WTC11 (cell line): ENCODE measurements at regions not wholly inside any gene's neighbourhood (a gene's known extent, or its start where the extent isn't known, plus 50 kb on each side); places are given as distances from the start of the nearest gene placed in this dataset.

Source experiments
- ATAC-seq: fragments of 200-7000 bp; cut with Tn5 transposase; 2 replicates; pipeline ENCODE4 v1.10.0; 2021; ENCODE audit warnings: mild to moderate bottlenecking, moderate library complexity
- CTCF ChIA-PET: fragments of 300-600 bp; sonication (Branson Sonifier 250); formaldehyde crosslinking; loops from one replicate; lab custom pipeline; 2021; ENCODE audit warnings: antibody characterized with exemption; lab: Charles Lee
- POLR2A ChIA-PET: fragments of 350-600 bp; sonication (Branson Sonifier 250); formaldehyde crosslinking; loops from one replicate; lab custom pipeline; 2021; ENCODE audit warnings: antibody characterized with exemption; lab: Charles Lee
- DNase-seq: peaks from one replicate; pipeline ENCODE4 v3.0.0; 2021; ENCODE audit warnings: low spot score
- H3K27ac Mint-ChIP-seq: 2 replicates; pipeline ENCODE4 v1.8.0; 2021; ENCODE audit warnings: mixed read lengths
- H3K27me3 Mint-ChIP-seq: 2 replicates; pipeline ENCODE4 v1.8.0; 2021; ENCODE audit warnings: low read depth, mild to moderate bottlenecking, moderate library complexity, mixed read lengths
- H3K36me3 Mint-ChIP-seq: 2 replicates; pipeline ENCODE4 v1.8.0; 2021; ENCODE audit warnings: mixed read lengths
- H3K4me1 Mint-ChIP-seq: 2 replicates; pipeline ENCODE4 v1.8.0; 2022; ENCODE audit warnings: mixed read lengths
- H3K4me3 Mint-ChIP-seq: 2 replicates; pipeline ENCODE4 v1.8.0; 2021; ENCODE audit warnings: mild to moderate bottlenecking, moderate library complexity, mixed read lengths
- H3K9me3 Mint-ChIP-seq: 2 replicates; pipeline ENCODE4 v1.8.0; 2021; ENCODE audit warnings: mixed read lengths
- CDX4 ChIP-seq: fragments of 250-450 bp; sonication (Bioruptor Pico); IDR thresholded peaks from 2 replicates; pipeline ENCODE4 v1.9.0; 2021; ENCODE audit warnings: moderate library complexity, mild to moderate bottlenecking, inconsistent platforms, borderline replicate concordance
- CREM ChIP-seq: sonication (generic); formaldehyde crosslinking; IDR thresholded peaks from 2 replicates; pipeline ENCODE4 v1.8.1; 2022; ENCODE audit warnings: mild to moderate bottlenecking, missing genetic modification reagents, moderate library complexity
- ELF4 ChIP-seq: sonication (generic); formaldehyde crosslinking; IDR thresholded peaks from 2 replicates; pipeline ENCODE4 v1.8.1; 2022; ENCODE audit warnings: low read depth, mild to moderate bottlenecking, moderate library complexity, missing genetic modification reagents
- ERG ChIP-seq: fragments of 250-450 bp; sonication (Bioruptor Pico); IDR thresholded peaks from 2 replicates; pipeline ENCODE4 v1.8.0; 2021; ENCODE audit warnings: mild to moderate bottlenecking
- FOXK1 ChIP-seq: sonication (generic); formaldehyde crosslinking; IDR thresholded peaks from 2 replicates; pipeline ENCODE4 v1.8.0; 2022; ENCODE audit warnings: mild to moderate bottlenecking, moderate library complexity, missing genetic modification reagents
- FOXP1 ChIP-seq: sonication (generic); formaldehyde crosslinking; IDR thresholded peaks from 2 replicates; pipeline ENCODE4 v1.8.0; 2022; ENCODE audit warnings: missing genetic modification reagents, mild to moderate bottlenecking, moderate library complexity, borderline replicate concordance
- GRHL2 ChIP-seq: fragments of 250-450 bp; sonication (Bioruptor Pico); IDR thresholded peaks from 2 replicates; pipeline ENCODE4 v1.8.0; 2022; ENCODE audit warnings: mild to moderate bottlenecking, moderate library complexity; ENCODE audit not compliant: insufficient replicate concordance, severe bottlenecking
- KAT7 ChIP-seq: sonication (generic); formaldehyde crosslinking; IDR thresholded peaks from 2 replicates; pipeline ENCODE4 v1.8.1; 2023; ENCODE audit warnings: missing genetic modification reagents, mild to moderate bottlenecking, borderline replicate concordance
- NFATC4 ChIP-seq: fragments of 250-450 bp; sonication (Bioruptor Pico); IDR thresholded peaks from 2 replicates; pipeline ENCODE4 v1.9.0; 2021; ENCODE audit warnings: mild to moderate bottlenecking
- NR1H2 ChIP-seq: sonication (generic); formaldehyde crosslinking; IDR thresholded peaks from 2 replicates; pipeline ENCODE4 v1.9.0; 2021; ENCODE audit warnings: mild to moderate bottlenecking, moderate library complexity, missing genetic modification reagents
- OVOL2 ChIP-seq: fragments of 250-450 bp; sonication (Bioruptor Pico); IDR thresholded peaks from 2 replicates; pipeline ENCODE4 v1.9.0; 2021; ENCODE audit warnings: mild to moderate bottlenecking, borderline replicate concordance
- SMAD3 ChIP-seq: sonication (generic); formaldehyde crosslinking; IDR thresholded peaks from 2 replicates; pipeline ENCODE4 v1.8.0; 2022; ENCODE audit warnings: missing genetic modification reagents, mild to moderate bottlenecking, borderline replicate concordance
- SMAD4 ChIP-seq: sonication (generic); formaldehyde crosslinking; IDR thresholded peaks from 2 replicates; pipeline ENCODE4 v1.8.0; 2022; ENCODE audit warnings: mild to moderate bottlenecking, missing genetic modification reagents
- SP1 ChIP-seq: sonication (generic); formaldehyde crosslinking; conservative IDR thresholded peaks from 2 replicates; pipeline ENCODE4 v1.8.1; 2022; ENCODE audit warnings: missing genetic modification reagents
- TP53 ChIP-seq: sonication (generic); formaldehyde crosslinking; IDR thresholded peaks from 2 replicates; pipeline ENCODE4 v1.8.1; 2023; ENCODE audit warnings: mild to moderate bottlenecking, missing genetic modification reagents
- ZNF121 ChIP-seq: sonication (generic); formaldehyde crosslinking; IDR thresholded peaks from 2 replicates; pipeline ENCODE4 v1.8.0; 2023; ENCODE audit warnings: missing genetic modification reagents
- ZNF232 ChIP-seq: sonication (generic); formaldehyde crosslinking; IDR thresholded peaks from 2 replicates; pipeline ENCODE4 v1.8.0; 2022; ENCODE audit warnings: mild to moderate bottlenecking, missing genetic modification reagents
- ZNF263 ChIP-seq: sonication (generic); formaldehyde crosslinking; IDR thresholded peaks from 2 replicates; pipeline ENCODE4 v1.8.1; 2022; ENCODE audit warnings: low read depth, mild to moderate bottlenecking, moderate library complexity, missing genetic modification reagents
- ZNF416 ChIP-seq: fragments of 250-450 bp; sonication (Bioruptor Pico); IDR thresholded peaks from 2 replicates; pipeline ENCODE4 v1.9.0; 2021; ENCODE audit warnings: mild to moderate bottlenecking, inconsistent platforms
- ZSCAN18 ChIP-seq: fragments of 250-450 bp; sonication (Bioruptor Pico); IDR thresholded peaks from 2 replicates; pipeline ENCODE4 v2.1.2; 2022; ENCODE audit warnings: mild to moderate bottlenecking, moderate library complexity
- TF ChIP-seq, protein P1 (sequence below): sonication (generic); formaldehyde crosslinking; conservative IDR thresholded peaks from 2 replicates; pipeline ENCODE4 v1.8.1; 2023; ENCODE audit warnings: mild to moderate bottlenecking, low read depth, missing genetic modification reagents, moderate library complexity
- TF ChIP-seq, protein P2 (sequence below): sonication (generic); formaldehyde crosslinking; IDR thresholded peaks from 2 replicates; pipeline ENCODE4 v1.8.1; 2023; ENCODE audit warnings: mild to moderate bottlenecking, missing genetic modification reagents

DNA sequence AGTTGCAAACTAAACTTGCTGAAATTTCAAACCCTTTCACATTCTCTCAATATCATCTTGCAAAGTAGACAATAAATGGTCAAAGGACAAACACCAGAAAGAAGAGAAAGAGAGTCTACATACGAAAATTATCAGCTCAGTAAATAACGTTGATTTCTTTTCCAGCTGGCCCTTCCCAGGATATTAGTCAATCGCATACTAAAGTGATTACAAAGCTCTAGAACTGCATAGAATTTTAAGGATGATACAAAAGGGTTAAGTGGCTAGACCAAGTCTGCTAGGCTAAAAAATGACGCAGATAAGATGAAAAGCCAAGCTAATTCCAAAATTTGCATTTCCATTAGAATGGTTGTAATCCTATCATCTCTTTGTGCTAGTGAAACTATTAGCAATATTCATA lies 405.7 kb downstream of the FBXO15 start (continued):
- TF ChIP-seq, protein P1, sequence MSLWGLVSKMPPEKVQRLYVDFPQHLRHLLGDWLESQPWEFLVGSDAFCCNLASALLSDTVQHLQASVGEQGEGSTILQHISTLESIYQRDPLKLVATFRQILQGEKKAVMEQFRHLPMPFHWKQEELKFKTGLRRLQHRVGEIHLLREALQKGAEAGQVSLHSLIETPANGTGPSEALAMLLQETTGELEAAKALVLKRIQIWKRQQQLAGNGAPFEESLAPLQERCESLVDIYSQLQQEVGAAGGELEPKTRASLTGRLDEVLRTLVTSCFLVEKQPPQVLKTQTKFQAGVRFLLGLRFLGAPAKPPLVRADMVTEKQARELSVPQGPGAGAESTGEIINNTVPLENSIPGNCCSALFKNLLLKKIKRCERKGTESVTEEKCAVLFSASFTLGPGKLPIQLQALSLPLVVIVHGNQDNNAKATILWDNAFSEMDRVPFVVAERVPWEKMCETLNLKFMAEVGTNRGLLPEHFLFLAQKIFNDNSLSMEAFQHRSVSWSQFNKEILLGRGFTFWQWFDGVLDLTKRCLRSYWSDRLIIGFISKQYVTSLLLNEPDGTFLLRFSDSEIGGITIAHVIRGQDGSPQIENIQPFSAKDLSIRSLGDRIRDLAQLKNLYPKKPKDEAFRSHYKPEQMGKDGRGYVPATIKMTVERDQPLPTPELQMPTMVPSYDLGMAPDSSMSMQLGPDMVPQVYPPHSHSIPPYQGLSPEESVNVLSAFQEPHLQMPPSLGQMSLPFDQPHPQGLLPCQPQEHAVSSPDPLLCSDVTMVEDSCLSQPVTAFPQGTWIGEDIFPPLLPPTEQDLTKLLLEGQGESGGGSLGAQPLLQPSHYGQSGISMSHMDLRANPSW (CRISPR knock-in tag) = no peak
- TF ChIP-seq SMAD3 (CRISPR knock-in tag) (no peak), ZNF263 (CRISPR knock-in tag) (no peak), NR1H2 (CRISPR knock-in tag) (no peak), ZSCAN18 (no peak), SMAD4 (CRISPR knock-in tag) (no peak), NFATC4 (CRISPR knock-in tag) (no peak), TP53 (CRISPR knock-in tag) (no peak), ELF4 (CRISPR knock-in tag) (no peak), FOXP1 (CRISPR knock-in tag) (no peak), ERG (CRISPR knock-in tag) (no peak)
- TF ChIP-seq, protein P2, sequence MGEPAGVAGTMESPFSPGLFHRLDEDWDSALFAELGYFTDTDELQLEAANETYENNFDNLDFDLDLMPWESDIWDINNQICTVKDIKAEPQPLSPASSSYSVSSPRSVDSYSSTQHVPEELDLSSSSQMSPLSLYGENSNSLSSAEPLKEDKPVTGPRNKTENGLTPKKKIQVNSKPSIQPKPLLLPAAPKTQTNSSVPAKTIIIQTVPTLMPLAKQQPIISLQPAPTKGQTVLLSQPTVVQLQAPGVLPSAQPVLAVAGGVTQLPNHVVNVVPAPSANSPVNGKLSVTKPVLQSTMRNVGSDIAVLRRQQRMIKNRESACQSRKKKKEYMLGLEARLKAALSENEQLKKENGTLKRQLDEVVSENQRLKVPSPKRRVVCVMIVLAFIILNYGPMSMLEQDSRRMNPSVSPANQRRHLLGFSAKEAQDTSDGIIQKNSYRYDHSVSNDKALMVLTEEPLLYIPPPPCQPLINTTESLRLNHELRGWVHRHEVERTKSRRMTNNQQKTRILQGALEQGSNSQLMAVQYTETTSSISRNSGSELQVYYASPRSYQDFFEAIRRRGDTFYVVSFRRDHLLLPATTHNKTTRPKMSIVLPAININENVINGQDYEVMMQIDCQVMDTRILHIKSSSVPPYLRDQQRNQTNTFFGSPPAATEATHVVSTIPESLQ (CRISPR knock-in tag) = no peak

- ChIA-PET POLR2A (no interaction called here), CTCF (no interaction called here)
- Mint-ChIP-seq H3K27ac (no peak overlapping the region), H3K4me3 (no peak overlapping the region), H3K27me3 (no peaks in the 10 kb centered on the region), H3K36me3 (no peaks in the 10 kb centered on the region), H3K9me3 (peaks cover 13% of the 10 kb centered on the region), H3K4me1 (peaks cover 29% of the 10 kb centered on the region)
- no peak for ATAC-seq
- no peak for TF ChIP-seq SP1 (CRISPR knock-in tag)
- no peak for TF ChIP-seq FOXK1 (CRISPR knock-in tag)
- TF ChIP-seq ZNF121 (CRISPR knock-in tag) = no peak
- TF ChIP-seq TP53 (CRISPR knock-in tag) = no peak
- no peak for TF ChIP-seq ZNF263 (CRISPR knock-in tag)
- no peak for TF ChIP-seq CREM (CRISPR knock-in tag)
- no peak for DNase-seq
Measured at GRCh38 chr18:73739098-73739497, 408.5 kb downstream of the FBXO15 start.

- DNase-seq = no peak
- H3K27ac Mint-ChIP-seq = no peak overlapping the region
- POLR2A ChIA-PET = no interaction called here
- no peak overlapping the region for H3K4me3 Mint-ChIP-seq
- H3K27me3 Mint-ChIP-seq = no peaks in the 10 kb centered on the region
- CTCF ChIA-PET = no interaction called here
- H3K9me3 Mint-ChIP-seq = peaks cover 13% of the 10 kb centered on the region
- H3K4me1 Mint-ChIP-seq = peaks cover 20% of the 10 kb centered on the region
- no peak for ATAC-seq
- no peaks in the 10 kb centered on the region for H3K36me3 Mint-ChIP-seq
- TF ChIP-seq, protein P2 (CRISPR knock-in tag) = no peak
- TF ChIP-seq KAT7 (no peak), OVOL2 (CRISPR knock-in tag) (no peak), ZNF416 (CRISPR knock-in tag) (no peak), CDX4 (no peak), ERG (CRISPR knock-in tag) (no peak), ZNF232 (CRISPR knock-in tag) (no peak), GRHL2 (CRISPR knock-in tag) (no peak)
Measured at GRCh38 chr18:73737990-73738389, 409.6 kb downstream of the FBXO15 start.
